Right cardiac atrium (tissue), 5 donors: ENCODE measurements at regions not wholly inside any gene's neighbourhood (a gene's known extent, or its start where the extent isn't known, plus 50 kb on each side); places are given as distances from the start of the nearest gene placed in this dataset.
A peak's percentile ranks its signal among the peaks of the same experiment; 100 is the strongest.

Experiments used
- ATAC-seq, 2 donors: fragments of 200-7000 bp; cut with Tn5 transposase; one replicate each; pipeline versions ENCODE4 v1.8.0 to v1.9.1; 2020; ENCODE audit warnings: moderate library complexity in 2 of 2, mild to moderate bottlenecking in 1 of 2
- DNase-seq, 3 donors: peaks; one replicate each; pipeline ENCODE4 v3.0.0-alpha.2; 2020
- H3K27ac ChIP-seq: one replicate; pipeline ENCODE4 v1.5.1; 2013; ENCODE audit warnings: mild to moderate bottlenecking, low read length, control low read depth, moderate library complexity
- H3K27me3 ChIP-seq: one replicate; pipeline ENCODE4 v1.6.1; 2013; ENCODE audit not compliant: control insufficient read depth, insufficient read depth
- H3K4me1 ChIP-seq: one replicate; pipeline ENCODE4 v1.6.1; 2013; ENCODE audit warnings: low read length; ENCODE audit not compliant: control insufficient read depth, insufficient read depth
- H3K4me3 ChIP-seq: one replicate; pipeline ENCODE4 v1.5.1; 2013; ENCODE audit warnings: low read length, control low read depth
- H3K9me3 ChIP-seq: one replicate; pipeline ENCODE4 v1.6.1; 2013; ENCODE audit warnings: low read length; ENCODE audit not compliant: control insufficient read depth
- WGBS: extraction: QIAGEN DNeasy Blood & Tissue Kit; methylation state at CpG from one replicate; pipeline ENCODE4 v1.1.7; 2013; 5-methylcytosine and 5-hydroxymethylcytosine counted together
- intact Hi-C, 4 donors: fragments of 100-400 bp; cut with DNase I; formaldehyde crosslinking; loops; one replicate each; pipeline versions ENCODE4 v1.11.0 to v1.14.0; 2022 to 2023
- donor health status: healthy with polysubstance abuse.
- donor health status: DM: no; HTN: yes; CAD: no.
- donor health status: DM: no; HTN: no; CAD: no.
- donor health status: DM: no; HTN: yes; CAD: no; lungs with severe emphysema.
- donor health status: DM: yes; HTN: yes; CAD: no.

- no peak overlapping the region for H3K27ac ChIP-seq
- WGBS = 93% methylated on average over 1 of the region's 1 CpG
- intact Hi-C loops = loop anchor here in 3 of 4 donors (10.0 kb wide), 2 partner anchors 265 to 325 kb away; partner anchors contain the start of gene COL6A3 (in 1 of the 3)
These were observed 64.5 kb downstream of the COPS8 start for GRCh38 chr2:237150186-237150585.

GRCh38 chr2:237150831-237151375 is 65.2 kb downstream of the COPS8 start:
- H3K27me3 ChIP-seq = no peaks in the 10 kb centered on the region
- 97% methylated on average over 6 of the region's 6 CpGs for WGBS
- no peak overlapping the region for H3K4me3 ChIP-seq
- no peak for DNase-seq
- intact Hi-C loops = loop anchor here in 3 of 4 donors (10.0 kb wide), 2 partner anchors 264 to 324 kb away; partner anchors contain the start of gene COL6A3 (in 1 of the 3)
- peak in 1 of 2 donors; percentile 16 for ATAC-seq
- no peak overlapping the region for H3K27ac ChIP-seq
- no peaks in the 10 kb centered on the region for H3K9me3 ChIP-seq
- H3K4me1 ChIP-seq = no peaks in the 10 kb centered on the region

More at GRCh38 chr2:237150186-237150585, 64.5 kb downstream of the COPS8 start:
- Histone ChIP-seq H3K27me3 (no peaks in the 10 kb centered on the region), H3K4me3 (no peak overlapping the region), H3K4me1 (no peaks in the 10 kb centered on the region), H3K9me3 (no peaks in the 10 kb centered on the region)
- DNase-seq (no peak), ATAC-seq (no peak)

- H3K4me1 ChIP-seq = no peaks in the 10 kb centered on the region
- WGBS = 88% methylated on average over 9 of the region's 9 CpGs
- H3K27me3 ChIP-seq = no peaks in the 10 kb centered on the region
- H3K4me3 ChIP-seq = no peak overlapping the region
- intact Hi-C loops = loop anchor here (2.0 to 10.0 kb wide), 3 partner anchors 258 to 322 kb away; partner anchors contain the start of gene COL6A3 (in 1 of the 4)
- no peak for ATAC-seq
- no peaks in the 10 kb centered on the region for H3K9me3 ChIP-seq
- no peak overlapping the region for H3K27ac ChIP-seq
- no peak for DNase-seq
These were observed 66.7 kb downstream of the COPS8 start for GRCh38 chr2:237152361-237152760.

- ATAC-seq = no peak
- Histone ChIP-seq H3K27ac (no peak overlapping the region), H3K27me3 (no peaks in the 10 kb centered on the region), H3K4me3 (no peak overlapping the region), H3K9me3 (no peaks in the 10 kb centered on the region), H3K4me1 (no peaks in the 10 kb centered on the region)
- 68% methylated on average over 6 of the region's 6 CpGs for WGBS
- intact Hi-C loops = loop anchor here (2.0 to 10.0 kb wide), 3 partner anchors 258 to 322 kb away; partner anchors contain the start of gene COL6A3 (in 1 of the 4)
- no peak for DNase-seq
These were observed 67.5 kb downstream of the COPS8 start for GRCh38 chr2:237153181-237153580.

GRCh38 chr2:237154082-237154638 is 68.5 kb downstream of the COPS8 start:
- Histone ChIP-seq H3K9me3 (no peaks in the 10 kb centered on the region), H3K4me1 (no peaks in the 10 kb centered on the region), H3K4me3 (no peak overlapping the region), H3K27ac (no peak overlapping the region), H3K27me3 (no peaks in the 10 kb centered on the region)
- 42% methylated on average over 7 of the region's 7 CpGs for WGBS
- peak in 1 of 3 donors; percentile 65 for DNase-seq
- no peak for ATAC-seq
- intact Hi-C loops = loop anchor here in 3 of 4 donors (10.0 kb wide), 2 partner anchors 261 to 321 kb away; partner anchors contain the start of gene COL6A3 (in 1 of the 3)

GRCh38 chr2:237154884-237155851 is 69.5 kb downstream of the COPS8 start:
- DNase-seq (no peak), ATAC-seq (no peak)
- H3K4me1 ChIP-seq = no peaks in the 10 kb centered on the region
- H3K27ac ChIP-seq = no peak overlapping the region
- intact Hi-C loops = loop anchor here in 3 of 4 donors (5.0 to 10.0 kb wide), 3 partner anchors 257 to 320 kb away; partner anchors contain the start of gene COL6A3 (in 2 of the 3)
- H3K4me3 ChIP-seq = no peak overlapping the region
- H3K27me3 ChIP-seq = no peaks in the 10 kb centered on the region
- WGBS = 80% methylated on average over 11 of the region's 11 CpGs
- H3K9me3 ChIP-seq = no peaks in the 10 kb centered on the region

GRCh38 chr2:237156031-237156856 is 70.6 kb downstream of the COPS8 start:
- Histone ChIP-seq H3K27ac (peak overlapping the region; percentile 6), H3K4me3 (no peak overlapping the region), H3K9me3 (no peaks in the 10 kb centered on the region), H3K27me3 (no peaks in the 10 kb centered on the region), H3K4me1 (no peaks in the 10 kb centered on the region)
- intact Hi-C loops = loop anchor here in 3 of 4 donors (5.0 to 10.0 kb wide), 3 partner anchors 256 to 319 kb away; partner anchors contain the start of gene COL6A3 (in 2 of the 3)
- DNase-seq (peak; percentile 78 to 88 (median 82)), ATAC-seq (peak; percentile 73 to 79)
- WGBS = 52% methylated on average over 30 of the region's 30 CpGs

- WGBS = 88% methylated on average over 34 of the region's 34 CpGs
- ATAC-seq (no peak), DNase-seq (peak in 2 of 3 donors; percentile 59 to 64)
- Histone ChIP-seq H3K4me3 (no peak overlapping the region), H3K27ac (peak overlapping the region; percentile 6), H3K27me3 (no peaks in the 10 kb centered on the region), H3K9me3 (no peaks in the 10 kb centered on the region), H3K4me1 (no peaks in the 10 kb centered on the region)
- intact Hi-C loops = loop anchor here in 3 of 4 donors (5.0 to 10.0 kb wide), 3 partner anchors 255 to 318 kb away; partner anchors contain the start of gene COL6A3 (in 2 of the 3)
These were observed 71.4 kb downstream of the COPS8 start for GRCh38 chr2:237156857-237157779.

- ATAC-seq (no peak), DNase-seq (no peak)
- no peaks in the 10 kb centered on the region for H3K27me3 ChIP-seq
- no peak overlapping the region for H3K4me3 ChIP-seq
- H3K4me1 ChIP-seq = no peaks in the 10 kb centered on the region
- no peaks in the 10 kb centered on the region for H3K9me3 ChIP-seq
- H3K27ac ChIP-seq = no peak overlapping the region
- intact Hi-C loops = loop anchor here in 3 of 4 donors (5.0 to 10.0 kb wide), 3 partner anchors 255 to 317 kb away; partner anchors contain the start of gene COL6A3 (in 2 of the 3)
These were observed 72.1 kb downstream of the COPS8 start for GRCh38 chr2:237157780-237158102.
